GM21723 (cell line): ENCODE measurements at regions not wholly inside any gene's neighbourhood (a gene's known extent, or its start where the extent isn't known, plus 50 kb on each side); places are given as distances from the start of the nearest gene placed in this dataset.

Experiments used
- ATAC-seq: cut with Tn5 transposase; IDR thresholded peaks from one replicate; pipeline ENCODE4 v1.9.1; 2021; ENCODE audit warnings: mild to moderate bottlenecking, moderate library complexity; ENCODE audit not compliant: unreplicated experiment

GRCh38 chr10:128879030-128879429 lies 588.0 kb upstream of the MGMT start:
- ATAC-seq = no peak

GRCh38 chr10:128879441-128880140 lies 587.5 kb upstream of the MGMT start:
- ATAC-seq = no peak

GRCh38 chr10:128880159-128880725 lies 586.8 kb upstream of the MGMT start:
- ATAC-seq = no peak

- ATAC-seq = no peak
These were observed 586.0 kb upstream of the MGMT start for GRCh38 chr10:128881086-128881485.

- no peak for ATAC-seq
These were observed 583.6 kb upstream of the MGMT start for GRCh38 chr10:128883231-128884032.

- ATAC-seq = no peak
These were observed 583.0 kb upstream of the MGMT start for GRCh38 chr10:128884033-128884425.

GRCh38 chr10:128884496-128885072 lies 582.5 kb upstream of the MGMT start:
- ATAC-seq = no peak

GRCh38 chr10:128885573-128886555 lies 581.2 kb upstream of the MGMT start:
- ATAC-seq = no peak

GRCh38 chr10:128887856-128888255 lies 579.2 kb upstream of the MGMT start:
- ATAC-seq = no peak

- ATAC-seq = no peak
These were observed 575.0 kb upstream of the MGMT start for GRCh38 chr10:128892005-128892404.

- ATAC-seq = no peak
These were observed 572.4 kb upstream of the MGMT start for GRCh38 chr10:128894641-128895040.

GRCh38 chr10:128895473-128895872 lies 571.6 kb upstream of the MGMT start:
- ATAC-seq = no peak

GRCh38 chr10:128896116-128896795 lies 570.8 kb upstream of the MGMT start:
- ATAC-seq = no peak

- no peak for ATAC-seq
These were observed 570.1 kb upstream of the MGMT start for GRCh38 chr10:128896963-128897362.

GRCh38 chr10:128897401-128898129 lies 569.5 kb upstream of the MGMT start:
- ATAC-seq = no peak

GRCh38 chr10:128898133-128898915 lies 568.7 kb upstream of the MGMT start:
- ATAC-seq = no peak

GRCh38 chr10:128898916-128899195 lies 568.2 kb upstream of the MGMT start:
- ATAC-seq = no peak

- no peak for ATAC-seq
These were observed 566.6 kb upstream of the MGMT start for GRCh38 chr10:128900456-128900855.

- ATAC-seq = no peak
These were observed 565.8 kb upstream of the MGMT start for GRCh38 chr10:128901236-128901635.
